ENCODE measurements at regions not wholly inside any gene's neighbourhood (a gene's known extent, or its start where the extent isn't known, plus 50 kb on each side); places are given as distances from the start of the nearest gene placed in this dataset.

- TF ChIP-seq POLR2A (IDR thresholded peaks at IDR 0.05) (no peak), CTCF (IDR thresholded peaks at IDR 0.05) (no peak), EP300 (IDR thresholded peaks at IDR 0.05) (no peak)
These were observed 482.4 kb upstream of the SGO1 start for GRCh38 chr3:20668411-20668810.
